Transverse colon (tissue), 4 donors: ENCODE measurements at regions not wholly inside any gene's neighbourhood (a gene's known extent, or its start where the extent isn't known, plus 50 kb on each side); places are given as distances from the start of the nearest gene placed in this dataset.

Source experiments
- EP300 ChIP-seq: sonication (generic); formaldehyde crosslinking; IDR thresholded peaks from one replicate; pipeline ENCODE4 v1.6.1; 2017; ENCODE audit warnings: antibody characterized with exemption, low read depth
- POLR2A ChIP-seq: fragments of 450-650 bp; IDR thresholded peaks from one replicate; pipeline ENCODE4 v1.6.1; 2016; ENCODE audit warnings: antibody characterized with exemption, mild to moderate bottlenecking, moderate library complexity
- POLR2AphosphoS5 ChIP-seq, 3 donors: sonication (generic); formaldehyde crosslinking; IDR thresholded peaks; one replicate each; pipeline ENCODE4 v1.6.1; 2016; ENCODE audit warnings: antibody characterized with exemption in 3 of 3
- TF ChIP-seq, protein P1 (sequence below), 5 experiments: fragments of 200-600 bp in 3 of 5; fragments of 450-650 bp in 2 of 5; sonication (generic) in 3 of 5; IDR thresholded peaks; 1 replicate in 2 of 5; 2 replicates in 3 of 5; pipeline ENCODE4 v1.5.1; 2016 to 2017; ENCODE audit warnings: antibody characterized with exemption in 5 of 5, inconsistent platforms in 3 of 5, mild to moderate bottlenecking in 2 of 5, moderate library complexity in 1 of 5

DNA sequence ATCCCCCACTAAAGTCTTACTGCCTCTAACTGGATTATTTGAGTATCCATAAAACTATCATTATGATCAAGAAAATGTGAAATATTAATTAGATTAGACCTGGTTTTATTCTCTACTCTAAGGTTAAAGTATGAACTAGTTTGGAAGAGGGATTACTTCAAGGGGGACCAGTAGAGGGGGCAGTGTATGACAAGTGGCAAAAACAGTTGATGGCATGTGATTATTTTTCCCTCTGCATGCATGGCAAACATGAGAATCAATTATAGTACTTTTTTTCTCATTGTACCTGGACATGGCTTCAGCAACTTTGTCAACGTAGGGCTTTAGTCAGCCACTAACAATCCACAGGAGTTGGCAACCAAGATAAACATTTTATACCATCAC, 145.0 kb upstream of the SLC38A2 start:
- TF ChIP-seq, protein P1, sequence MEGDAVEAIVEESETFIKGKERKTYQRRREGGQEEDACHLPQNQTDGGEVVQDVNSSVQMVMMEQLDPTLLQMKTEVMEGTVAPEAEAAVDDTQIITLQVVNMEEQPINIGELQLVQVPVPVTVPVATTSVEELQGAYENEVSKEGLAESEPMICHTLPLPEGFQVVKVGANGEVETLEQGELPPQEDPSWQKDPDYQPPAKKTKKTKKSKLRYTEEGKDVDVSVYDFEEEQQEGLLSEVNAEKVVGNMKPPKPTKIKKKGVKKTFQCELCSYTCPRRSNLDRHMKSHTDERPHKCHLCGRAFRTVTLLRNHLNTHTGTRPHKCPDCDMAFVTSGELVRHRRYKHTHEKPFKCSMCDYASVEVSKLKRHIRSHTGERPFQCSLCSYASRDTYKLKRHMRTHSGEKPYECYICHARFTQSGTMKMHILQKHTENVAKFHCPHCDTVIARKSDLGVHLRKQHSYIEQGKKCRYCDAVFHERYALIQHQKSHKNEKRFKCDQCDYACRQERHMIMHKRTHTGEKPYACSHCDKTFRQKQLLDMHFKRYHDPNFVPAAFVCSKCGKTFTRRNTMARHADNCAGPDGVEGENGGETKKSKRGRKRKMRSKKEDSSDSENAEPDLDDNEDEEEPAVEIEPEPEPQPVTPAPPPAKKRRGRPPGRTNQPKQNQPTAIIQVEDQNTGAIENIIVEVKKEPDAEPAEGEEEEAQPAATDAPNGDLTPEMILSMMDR (IDR thresholded peaks at IDR 0.05): no peak
- TF ChIP-seq POLR2A (no peak), POLR2AphosphoS5 (IDR thresholded peaks at IDR 0.05) (no peak), EP300 (no peak)
